Endothelial cell (in vitro differentiated cells): ENCODE measurements at regions not wholly inside any gene's neighbourhood (a gene's known extent, or its start where the extent isn't known, plus 50 kb on each side); places are given as distances from the start of the nearest gene placed in this dataset.

Source experiments
- DNase-seq: peaks from one replicate; pipeline ENCODE4 v3.0.0; 2021; ENCODE audit warnings: low spot score
- H3K27ac Mint-ChIP-seq: one replicate; pipeline ENCODE4 v1.8.0; 2021; ENCODE audit warnings: mixed read lengths, inconsistent platforms; ENCODE audit not compliant: unreplicated experiment
- H3K27me3 Mint-ChIP-seq: one replicate; pipeline ENCODE4 v1.8.0; 2021; ENCODE audit warnings: mild to moderate bottlenecking, moderate library complexity, mixed read lengths, inconsistent platforms; ENCODE audit not compliant: unreplicated experiment
- H3K36me3 Mint-ChIP-seq: one replicate; pipeline ENCODE4 v1.8.0; 2021; ENCODE audit warnings: mild to moderate bottlenecking, low read depth, mixed read lengths, inconsistent platforms; ENCODE audit not compliant: unreplicated experiment
- H3K4me1 Mint-ChIP-seq: one replicate; pipeline ENCODE4 v1.8.0; 2021; ENCODE audit warnings: mild to moderate bottlenecking, mixed read lengths, inconsistent platforms; ENCODE audit not compliant: unreplicated experiment
- H3K4me3 Mint-ChIP-seq: one replicate; pipeline ENCODE4 v1.8.0; 2021; ENCODE audit warnings: mild to moderate bottlenecking, mixed read lengths, inconsistent platforms; ENCODE audit not compliant: unreplicated experiment
- H3K9me3 Mint-ChIP-seq: one replicate; pipeline ENCODE4 v1.8.0; 2021; ENCODE audit warnings: mixed read lengths, inconsistent platforms; ENCODE audit not compliant: unreplicated experiment
- TF ChIP-seq, protein P1 (sequence below): fragments of 200-600 bp; sonication (generic); IDR thresholded peaks from one replicate; pipeline ENCODE4 v1.5.0; 2021; ENCODE audit warnings: antibody characterized with exemption; ENCODE audit not compliant: unreplicated experiment

- TF ChIP-seq, protein P1, sequence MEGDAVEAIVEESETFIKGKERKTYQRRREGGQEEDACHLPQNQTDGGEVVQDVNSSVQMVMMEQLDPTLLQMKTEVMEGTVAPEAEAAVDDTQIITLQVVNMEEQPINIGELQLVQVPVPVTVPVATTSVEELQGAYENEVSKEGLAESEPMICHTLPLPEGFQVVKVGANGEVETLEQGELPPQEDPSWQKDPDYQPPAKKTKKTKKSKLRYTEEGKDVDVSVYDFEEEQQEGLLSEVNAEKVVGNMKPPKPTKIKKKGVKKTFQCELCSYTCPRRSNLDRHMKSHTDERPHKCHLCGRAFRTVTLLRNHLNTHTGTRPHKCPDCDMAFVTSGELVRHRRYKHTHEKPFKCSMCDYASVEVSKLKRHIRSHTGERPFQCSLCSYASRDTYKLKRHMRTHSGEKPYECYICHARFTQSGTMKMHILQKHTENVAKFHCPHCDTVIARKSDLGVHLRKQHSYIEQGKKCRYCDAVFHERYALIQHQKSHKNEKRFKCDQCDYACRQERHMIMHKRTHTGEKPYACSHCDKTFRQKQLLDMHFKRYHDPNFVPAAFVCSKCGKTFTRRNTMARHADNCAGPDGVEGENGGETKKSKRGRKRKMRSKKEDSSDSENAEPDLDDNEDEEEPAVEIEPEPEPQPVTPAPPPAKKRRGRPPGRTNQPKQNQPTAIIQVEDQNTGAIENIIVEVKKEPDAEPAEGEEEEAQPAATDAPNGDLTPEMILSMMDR = no peak
- Mint-ChIP-seq H3K4me3 (no peak overlapping the region), H3K4me1 (no peaks in the 10 kb centered on the region), H3K27ac (no peak overlapping the region), H3K27me3 (no peaks in the 10 kb centered on the region), H3K9me3 (no peaks in the 10 kb centered on the region), H3K36me3 (no peaks in the 10 kb centered on the region)
- DNase-seq = no peak
Measured at GRCh38 chr2:160694631-160695030, 201.0 kb upstream of the RBMS1 start.

DNA sequence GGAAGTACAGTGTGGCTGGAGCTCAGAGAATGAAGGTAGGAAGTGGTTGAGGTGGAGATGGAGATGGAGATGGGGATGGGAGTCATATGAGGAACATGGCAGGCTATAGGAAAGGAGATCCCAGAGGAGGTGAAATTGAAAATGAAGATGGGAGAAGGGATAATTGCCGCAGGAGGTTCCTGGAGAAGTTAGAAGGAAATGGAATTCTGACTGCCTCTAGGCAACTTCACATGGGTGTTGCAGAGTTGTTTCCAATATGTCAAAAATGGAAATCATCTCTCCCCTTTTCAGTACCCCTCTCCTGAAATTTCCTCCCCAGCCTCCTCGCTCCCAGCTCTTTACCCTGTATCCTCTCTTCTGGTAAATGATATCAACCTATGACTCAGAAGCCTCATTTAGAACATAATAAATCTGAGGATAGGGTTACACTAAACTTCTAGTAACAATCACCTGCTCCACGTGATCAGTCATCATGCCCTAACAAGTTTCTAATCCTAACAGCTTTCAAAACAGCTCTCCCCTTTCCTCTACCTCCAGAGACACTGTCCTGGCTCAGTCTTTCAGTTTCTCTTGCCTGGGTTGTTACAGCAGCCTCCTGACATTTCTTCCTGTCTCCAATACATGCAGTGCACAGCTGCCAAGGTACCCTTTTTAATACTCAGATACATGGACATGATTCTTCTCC, 201.9 kb upstream of the RBMS1 start:
- Mint-ChIP-seq H3K36me3 (no peaks in the 10 kb centered on the region), H3K4me3 (no peak overlapping the region), H3K27me3 (no peaks in the 10 kb centered on the region), H3K27ac (no peak overlapping the region), H3K9me3 (no peaks in the 10 kb centered on the region), H3K4me1 (no peaks in the 10 kb centered on the region)
- DNase-seq = no peak
- TF ChIP-seq, protein P1 = no peak

- Mint-ChIP-seq H3K4me3 (no peak overlapping the region), H3K27me3 (no peaks in the 10 kb centered on the region), H3K9me3 (no peaks in the 10 kb centered on the region), H3K27ac (no peak overlapping the region), H3K4me1 (no peaks in the 10 kb centered on the region), H3K36me3 (no peaks in the 10 kb centered on the region)
- DNase-seq = no peak
- TF ChIP-seq, protein P1 = no peak
Measured at GRCh38 chr2:160696087-160696452, 202.5 kb upstream of the RBMS1 start.

DNA sequence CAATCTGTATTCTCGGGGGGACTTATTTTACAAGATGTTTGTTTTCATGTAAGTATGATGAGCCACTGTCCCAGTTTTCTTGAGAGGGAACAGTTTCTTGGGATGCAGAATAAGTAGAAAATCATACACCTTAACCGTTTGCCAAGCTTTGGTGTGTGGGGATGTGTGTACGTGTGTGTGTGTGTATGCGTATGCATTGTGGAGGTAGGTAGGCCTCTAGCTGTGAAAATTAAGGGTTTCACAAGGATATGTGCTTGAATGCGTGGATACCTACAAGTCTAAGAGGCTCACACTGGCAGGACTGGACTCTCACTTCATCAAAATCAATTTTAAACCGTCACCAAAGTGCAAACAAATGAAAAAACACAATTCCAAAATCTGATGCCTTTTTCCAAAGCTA, 204.2 kb upstream of the RBMS1 start:
- H3K4me1 Mint-ChIP-seq = no peaks in the 10 kb centered on the region
- DNase-seq = no peak
- H3K27me3 Mint-ChIP-seq = no peaks in the 10 kb centered on the region
- no peak overlapping the region for H3K27ac Mint-ChIP-seq
- H3K9me3 Mint-ChIP-seq = no peaks in the 10 kb centered on the region
- TF ChIP-seq, protein P1 = no peak
- no peaks in the 10 kb centered on the region for H3K36me3 Mint-ChIP-seq
- H3K4me3 Mint-ChIP-seq = no peak overlapping the region

- Mint-ChIP-seq H3K27ac (no peak overlapping the region), H3K27me3 (no peaks in the 10 kb centered on the region), H3K36me3 (no peaks in the 10 kb centered on the region), H3K4me1 (peaks cover 8% of the 10 kb centered on the region), H3K9me3 (no peaks in the 10 kb centered on the region), H3K4me3 (no peak overlapping the region)
- TF ChIP-seq, protein P1 = no peak
- no peak for DNase-seq
Measured at GRCh38 chr2:160700021-160700814, 206.6 kb upstream of the RBMS1 start.
